ENCODE measurements at regions not wholly inside any gene's neighbourhood (a gene's known extent, or its start where the extent isn't known, plus 50 kb on each side); places are given as distances from the start of the nearest gene placed in this dataset.

- TF ChIP-seq CTCF (IDR thresholded peaks at IDR 0.05) = no peak
- TF ChIP-seq ZFX (IDR thresholded peaks at IDR 0.05; ENCODE audit: borderline replicate concordance) = no peak
These were observed 89.4 kb downstream of the CHD9NB start for GRCh38 chr16:52963212-52963854.
